ENCODE measurements at regions not wholly inside any gene's neighbourhood (a gene's known extent, or its start where the extent isn't known, plus 50 kb on each side); places are given as distances from the start of the nearest gene placed in this dataset.

- Histone ChIP-seq H3K27me3 (no peaks in the 10 kb centered on the region), H3K27ac (no peak overlapping the region), H3K36me3 (no peaks in the 10 kb centered on the region), H3K4me1 (no peaks in the 10 kb centered on the region), H3K9me3 (no peaks in the 10 kb centered on the region), H3K4me3 (no peak overlapping the region)
- DNase-seq (no peak), ATAC-seq (no peak)
- intact Hi-C loops (cut with DNase I; ENCODE audit: low total_unique reads) = no loop called here
- no peak for TF ChIP-seq CTCF (IDR thresholded peaks at IDR 0.05 in 4 of 5, conservative IDR thresholded peaks at IDR 0.05 in 1 of 5)
- TF ChIP-seq POLR2A (IDR thresholded peaks at IDR 0.05) = no peak
- in situ Hi-C loops (cut with MboI; ENCODE audit: low sequenced_read_pairs in 4 of 4) = no loop called here
Measured at GRCh38 chr5:110359221-110359620, 367.2 kb downstream of the TMEM232 start.

GRCh38 chr5:110361471-110361870 lies 365.0 kb downstream of the TMEM232 start:
- H3K9me3 ChIP-seq = no peaks in the 10 kb centered on the region
- H3K4me1 ChIP-seq = no peaks in the 10 kb centered on the region
- in situ Hi-C loops (cut with MboI; ENCODE audit: low sequenced_read_pairs in 4 of 4) = no loop called here
- H3K4me3 ChIP-seq = no peak overlapping the region
- no peak for ATAC-seq
- intact Hi-C loops (cut with DNase I; ENCODE audit: low total_unique reads) = no loop called here
- no peak for DNase-seq
- no peaks in the 10 kb centered on the region for H3K27me3 ChIP-seq
- H3K27ac ChIP-seq = no peak overlapping the region
- H3K36me3 ChIP-seq = no peaks in the 10 kb centered on the region
- no peak for TF ChIP-seq POLR2A (IDR thresholded peaks at IDR 0.05)
- no peak for TF ChIP-seq CTCF (IDR thresholded peaks at IDR 0.05 in 4 of 5, conservative IDR thresholded peaks at IDR 0.05 in 1 of 5)

GRCh38 chr5:110362261-110362660 lies 364.2 kb downstream of the TMEM232 start:
- intact Hi-C loops (cut with DNase I; ENCODE audit: low total_unique reads) (no loop called here), in situ Hi-C loops (cut with MboI; ENCODE audit: low sequenced_read_pairs in 4 of 4) (no loop called here)
- no peak for DNase-seq
- no peaks in the 10 kb centered on the region for H3K27me3 ChIP-seq
- no peak overlapping the region for H3K27ac ChIP-seq
- no peaks in the 10 kb centered on the region for H3K4me1 ChIP-seq
- TF ChIP-seq CTCF (IDR thresholded peaks at IDR 0.05 in 4 of 5, conservative IDR thresholded peaks at IDR 0.05 in 1 of 5) = no peak
- TF ChIP-seq POLR2A (IDR thresholded peaks at IDR 0.05) = no peak
- H3K36me3 ChIP-seq = no peaks in the 10 kb centered on the region
- no peak for ATAC-seq
- H3K4me3 ChIP-seq = no peak overlapping the region
- H3K9me3 ChIP-seq = no peaks in the 10 kb centered on the region

GRCh38 chr5:110366716-110367115 lies 359.8 kb downstream of the TMEM232 start:
- H3K27me3 ChIP-seq = no peaks in the 10 kb centered on the region
- in situ Hi-C loops (cut with MboI; ENCODE audit: low sequenced_read_pairs in 4 of 4) = no loop called here
- no peak overlapping the region for H3K4me3 ChIP-seq
- H3K9me3 ChIP-seq = no peaks in the 10 kb centered on the region
- TF ChIP-seq POLR2A (IDR thresholded peaks at IDR 0.05) (no peak), CTCF (IDR thresholded peaks at IDR 0.05 in 4 of 5, conservative IDR thresholded peaks at IDR 0.05 in 1 of 5) (no peak)
- DNase-seq = no peak
- intact Hi-C loops (cut with DNase I; ENCODE audit: low total_unique reads) = no loop called here
- H3K27ac ChIP-seq = no peak overlapping the region
- H3K4me1 ChIP-seq = no peaks in the 10 kb centered on the region
- ATAC-seq = no peak
- H3K36me3 ChIP-seq = no peaks in the 10 kb centered on the region
